NCI-H524 treated with DMSO at 0.1 percent for 48 hours (cell line): ENCODE measurements at regions not wholly inside any gene's neighbourhood (a gene's known extent, or its start where the extent isn't known, plus 50 kb on each side); places are given as distances from the start of the nearest gene placed in this dataset.
"Not testable (repeated sequence)": the region's sequence is repeated elsewhere in the genome, so short reads cannot be mapped to it uniquely, and the experiment has no call there.

Experiments
- DNase-seq: peaks from one replicate; lab custom pipeline; 2025; lab: John Stamatoyannopoulos, UW

GRCh38 chr9:85332487-85332886, 409.3 kb downstream of the AGTPBP1 start:
- no peak for DNase-seq

GRCh38 chr9:85331626-85332025, 410.1 kb downstream of the AGTPBP1 start:
- DNase-seq, result no peak

- DNase-seq, result no peak
Measured at GRCh38 chr9:85322592-85322991, 419.2 kb downstream of the AGTPBP1 start.

- no peak for DNase-seq
Measured at GRCh38 chr9:85321561-85321960, 420.2 kb downstream of the AGTPBP1 start.

GRCh38 chr9:85319936-85320656, 421.7 kb downstream of the AGTPBP1 start:
- no peak for DNase-seq

GRCh38 chr9:85315535-85315934, 426.2 kb downstream of the AGTPBP1 start:
- not testable (repeated sequence) for DNase-seq

GRCh38 chr9:85310573-85310972, 431.2 kb downstream of the AGTPBP1 start:
- no peak for DNase-seq

GRCh38 chr9:85303757-85304134, 438.0 kb downstream of the AGTPBP1 start:
- DNase-seq, result no peak

GRCh38 chr9:85302938-85303756, 438.6 kb downstream of the AGTPBP1 start:
- no peak for DNase-seq

- DNase-seq, result no peak
Measured at GRCh38 chr9:85298499-85298898, 443.3 kb downstream of the AGTPBP1 start.

GRCh38 chr9:85295244-85295643, 446.5 kb downstream of the AGTPBP1 start:
- DNase-seq, result not testable (repeated sequence)

GRCh38 chr9:85292261-85292660, 449.5 kb downstream of the AGTPBP1 start:
- DNase-seq, result no peak

GRCh38 chr9:85291266-85291665, 450.5 kb downstream of the AGTPBP1 start:
- no peak for DNase-seq

- no peak for DNase-seq
Measured at GRCh38 chr9:85290019-85290418, 451.7 kb downstream of the AGTPBP1 start.

GRCh38 chr9:85289142-85289541, 452.6 kb downstream of the AGTPBP1 start:
- no peak for DNase-seq

- DNase-seq, result no peak
Measured at GRCh38 chr9:85283421-85283820, 458.3 kb downstream of the AGTPBP1 start.

GRCh38 chr9:85278769-85279168, 463.0 kb downstream of the AGTPBP1 start:
- DNase-seq, result no peak

- no peak for DNase-seq
Measured at GRCh38 chr9:85276741-85277140, 465.0 kb downstream of the AGTPBP1 start.

GRCh38 chr9:85269811-85270210, 471.9 kb downstream of the AGTPBP1 start:
- DNase-seq, result no peak

GRCh38 chr9:85268131-85268530, 473.6 kb downstream of the AGTPBP1 start:
- DNase-seq, result no peak

- no peak for DNase-seq
Measured at GRCh38 chr9:85264695-85265094, 477.1 kb downstream of the AGTPBP1 start.

GRCh38 chr9:85263288-85263687, 478.5 kb downstream of the AGTPBP1 start:
- DNase-seq, result no peak

- DNase-seq, result no peak
Measured at GRCh38 chr9:85262333-85262732, 479.4 kb downstream of the AGTPBP1 start.
